ENCODE measurements at regions not wholly inside any gene's neighbourhood (a gene's known extent, or its start where the extent isn't known, plus 50 kb on each side); places are given as distances from the start of the nearest gene placed in this dataset.

DNA sequence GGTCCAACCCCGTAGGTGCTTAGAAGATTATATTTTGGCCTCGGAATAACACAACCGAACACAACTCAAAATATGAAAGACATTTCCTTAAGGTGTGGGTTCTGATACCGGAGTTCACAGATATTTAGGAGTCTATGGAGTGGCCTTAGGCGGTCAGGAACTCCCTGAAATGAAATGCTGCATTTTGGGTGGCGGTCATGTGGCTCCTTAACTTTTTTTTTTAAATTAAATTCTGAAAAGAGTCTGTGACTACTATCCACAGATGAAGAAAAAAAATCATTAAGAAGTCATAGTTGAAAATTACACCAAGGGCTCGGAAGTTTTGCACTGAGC, 290.9 kb upstream of the NFE2L3 start:
- Histone ChIP-seq H3K4me3 (ENCODE audit: low read depth in 1 of 2, low read length in 2 of 2) (no peak overlapping the region), H3K27ac (ENCODE audit: low read depth in 2 of 2, low read length in 1 of 2) (no peak overlapping the region), H3K9me3 (ENCODE audit: control insufficient read depth in 2 of 2, insufficient read depth in 1 of 2, low read depth in 1 of 2, low read length in 1 of 2) (peaks cover 0 to 16% of the 10 kb centered on the region in 2 donors), H3K4me1 (ENCODE audit: control insufficient read depth in 2 of 2, insufficient read depth in 2 of 2, low read length in 1 of 2) (peaks cover 0 to 2% of the 10 kb centered on the region in 2 donors), H3K36me3 (ENCODE audit: control insufficient read depth in 2 of 2, insufficient read depth in 2 of 2, low read length in 1 of 2) (no peaks in the 10 kb centered on the region), H3K27me3 (ENCODE audit: control insufficient read depth in 1 of 2, insufficient read depth in 2 of 2, low read length in 2 of 2) (peaks cover 11 to 56% of the 10 kb centered on the region in 2 donors)
- 17 to 28% methylated on average over 7 of the region's 7 CpGs for WGBS, 2 donors

DNA sequence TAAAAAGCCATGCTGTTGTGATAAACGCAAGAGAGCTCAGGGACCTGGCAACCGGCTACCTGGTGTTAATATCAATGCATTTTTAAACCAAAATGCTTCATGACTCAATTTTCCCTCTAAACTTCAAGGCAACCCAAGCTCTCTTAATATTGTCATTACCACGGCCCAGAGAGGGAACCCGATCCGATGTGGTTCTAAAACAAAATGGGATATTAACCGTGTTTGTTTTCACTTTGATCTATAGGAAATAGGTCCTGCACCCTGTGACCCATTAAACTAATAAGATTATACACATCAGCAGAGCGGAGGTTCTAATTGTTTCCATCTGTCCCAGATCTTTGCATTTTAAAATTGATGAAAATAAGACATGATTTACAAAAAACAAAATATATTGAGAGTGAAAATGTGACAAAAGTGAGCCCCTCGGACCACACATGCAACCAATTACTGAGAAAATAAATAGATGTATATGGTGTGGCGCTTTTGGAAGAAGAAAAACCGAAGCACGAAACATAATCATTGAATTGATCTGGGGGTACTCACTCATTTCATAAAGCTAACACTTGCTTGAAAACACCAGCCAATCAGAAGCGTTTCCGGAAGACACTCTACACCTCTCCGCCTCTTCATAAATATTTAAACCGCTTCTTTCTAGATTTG, 290.3 kb upstream of the NFE2L3 start:
- H3K27me3 ChIP-seq (ENCODE audit: control insufficient read depth in 1 of 2, insufficient read depth in 2 of 2, low read length in 2 of 2) = peaks cover 11 to 53% of the 10 kb centered on the region in 2 donors
- H3K4me3 ChIP-seq (ENCODE audit: low read depth in 1 of 2, low read length in 2 of 2) = no peak overlapping the region
- WGBS, 2 donors = 11 to 12% methylated on average over 15 of the region's 15 CpGs
- no peak overlapping the region for H3K27ac ChIP-seq (ENCODE audit: low read depth in 2 of 2, low read length in 1 of 2)
- H3K9me3 ChIP-seq (ENCODE audit: control insufficient read depth in 2 of 2, insufficient read depth in 1 of 2, low read depth in 1 of 2, low read length in 1 of 2) = peaks cover 0 to 16% of the 10 kb centered on the region in 2 donors
- peaks cover 0 to 2% of the 10 kb centered on the region in 2 donors for H3K4me1 ChIP-seq (ENCODE audit: control insufficient read depth in 2 of 2, insufficient read depth in 2 of 2, low read length in 1 of 2)
- H3K36me3 ChIP-seq (ENCODE audit: control insufficient read depth in 2 of 2, insufficient read depth in 2 of 2, low read length in 1 of 2) = no peaks in the 10 kb centered on the region

DNA sequence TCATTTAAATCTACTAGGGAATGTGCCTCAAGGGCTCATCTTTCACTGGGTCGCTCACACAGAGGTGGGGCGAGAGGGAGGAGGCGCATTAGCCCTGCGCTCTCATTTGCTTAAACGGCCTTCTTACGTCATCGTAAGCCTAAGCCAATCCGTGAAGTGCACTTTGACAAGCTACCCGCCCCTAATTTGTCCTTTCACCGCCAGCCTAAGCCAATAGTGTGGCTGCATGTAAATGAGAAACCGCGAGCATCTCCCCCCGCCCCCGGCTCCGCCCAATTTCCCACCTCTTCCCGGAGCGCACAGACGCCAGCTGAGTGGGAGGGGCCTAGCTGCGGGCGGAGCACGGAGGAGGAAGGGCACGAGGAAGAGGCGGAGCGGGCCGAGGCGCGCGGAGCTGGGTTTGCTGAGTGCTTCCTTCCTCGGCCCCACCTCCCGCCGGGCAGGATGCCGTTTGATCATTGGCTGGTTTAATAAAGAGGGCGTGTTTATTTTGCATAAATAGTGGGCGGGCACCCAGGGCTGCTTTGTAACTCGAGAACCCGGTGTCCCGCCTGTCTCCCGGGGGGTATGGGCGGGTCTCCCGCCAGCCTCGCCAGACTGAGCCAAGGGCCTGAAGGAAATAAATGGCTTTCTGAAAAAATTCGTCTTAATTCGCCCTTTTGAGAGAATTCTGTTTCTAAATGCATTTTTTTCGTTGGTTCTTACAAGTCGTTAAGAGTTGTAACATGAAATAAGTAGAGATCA, 289.6 kb upstream of the NFE2L3 start:
- 3 to 4% methylated on average over 45 of the region's 45 CpGs for whole genome bisulfite sequencing, 2 donors
- Histone ChIP-seq H3K9me3 (ENCODE audit: control insufficient read depth in 2 of 2, insufficient read depth in 1 of 2, low read depth in 1 of 2, low read length in 1 of 2) (peaks cover 0 to 14% of the 10 kb centered on the region in 2 donors), H3K36me3 (ENCODE audit: control insufficient read depth in 2 of 2, insufficient read depth in 2 of 2, low read length in 1 of 2) (no peaks in the 10 kb centered on the region), H3K4me1 (ENCODE audit: control insufficient read depth in 2 of 2, insufficient read depth in 2 of 2, low read length in 1 of 2) (peaks cover 0 to 2% of the 10 kb centered on the region in 2 donors), H3K27me3 (ENCODE audit: control insufficient read depth in 1 of 2, insufficient read depth in 2 of 2, low read length in 2 of 2) (peaks cover 11 to 47% of the 10 kb centered on the region in 2 donors), H3K4me3 (ENCODE audit: low read depth in 1 of 2, low read length in 2 of 2) (peak overlapping the region in 1 of 2 donors; percentile 12), H3K27ac (ENCODE audit: low read depth in 2 of 2, low read length in 1 of 2) (no peak overlapping the region)

DNA sequence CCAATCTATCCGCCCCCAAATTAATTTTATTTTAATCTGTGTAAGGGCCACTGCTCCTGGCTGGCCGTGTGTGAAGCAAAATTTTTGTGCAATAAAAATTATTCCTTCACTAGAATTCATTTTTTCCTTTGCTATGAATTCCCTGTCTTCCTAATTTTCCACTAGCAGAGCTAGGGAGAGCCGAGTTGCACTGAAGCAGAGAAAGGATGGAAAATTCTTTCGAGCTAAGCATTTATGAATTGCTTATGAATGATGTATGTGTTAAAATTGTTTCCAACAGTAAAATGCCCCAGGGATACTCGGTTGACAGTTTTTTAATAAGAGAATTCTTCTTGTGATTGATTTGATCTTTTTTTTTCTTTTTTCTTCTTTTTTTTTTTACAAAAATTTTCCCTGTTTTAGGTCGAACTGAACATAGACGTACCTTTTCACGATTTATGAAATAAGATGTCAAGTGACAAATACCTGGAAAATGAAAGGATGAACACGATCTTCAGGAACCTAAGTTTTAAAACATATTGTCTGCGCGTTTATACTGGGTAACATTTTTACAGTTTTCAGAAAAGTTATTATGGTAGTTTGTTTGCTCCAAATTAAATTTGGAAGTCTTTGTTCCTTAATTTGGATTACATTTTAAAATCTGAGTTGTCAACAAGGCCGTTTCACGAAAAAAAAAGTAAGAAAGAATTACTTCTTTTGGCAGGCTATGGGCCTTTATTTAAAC, 288.8 kb upstream of the NFE2L3 start:
- WGBS, 2 donors = 12 to 14% methylated on average over 13 of the region's 13 CpGs
- H3K4me1 ChIP-seq (ENCODE audit: control insufficient read depth in 2 of 2, insufficient read depth in 2 of 2, low read length in 1 of 2) = peaks cover 0 to 2% of the 10 kb centered on the region in 2 donors
- peaks cover 0 to 13% of the 10 kb centered on the region in 2 donors for H3K9me3 ChIP-seq (ENCODE audit: control insufficient read depth in 2 of 2, insufficient read depth in 1 of 2, low read depth in 1 of 2, low read length in 1 of 2)
- no peaks in the 10 kb centered on the region for H3K36me3 ChIP-seq (ENCODE audit: control insufficient read depth in 2 of 2, insufficient read depth in 2 of 2, low read length in 1 of 2)
- H3K27ac ChIP-seq (ENCODE audit: low read depth in 2 of 2, low read length in 1 of 2) = no peak overlapping the region
- no peak overlapping the region for H3K4me3 ChIP-seq (ENCODE audit: low read depth in 1 of 2, low read length in 2 of 2)
- peaks cover 5 to 40% of the 10 kb centered on the region in 2 donors for H3K27me3 ChIP-seq (ENCODE audit: control insufficient read depth in 1 of 2, insufficient read depth in 2 of 2, low read length in 2 of 2)

DNA sequence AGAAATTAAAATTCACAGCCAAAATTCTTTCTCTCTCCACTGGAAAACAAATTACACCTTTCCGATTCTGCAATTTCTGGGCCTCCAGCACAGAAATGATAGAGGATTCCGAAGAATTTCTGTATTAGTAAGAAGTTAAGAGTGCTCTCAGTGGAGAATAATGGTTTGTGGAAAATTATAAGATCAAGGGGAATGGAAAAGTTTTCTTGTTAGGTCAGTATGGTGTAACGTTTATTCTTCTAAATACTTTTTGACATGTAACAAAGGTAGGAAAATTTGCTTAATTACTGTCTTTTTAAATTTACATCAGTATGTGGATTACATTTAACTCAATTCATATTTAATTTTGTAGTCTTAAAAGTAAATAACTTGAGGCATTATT, 288.3 kb upstream of the NFE2L3 start:
- Histone ChIP-seq H3K36me3 (ENCODE audit: control insufficient read depth in 2 of 2, insufficient read depth in 2 of 2, low read length in 1 of 2) (no peaks in the 10 kb centered on the region), H3K4me3 (ENCODE audit: low read depth in 1 of 2, low read length in 2 of 2) (no peak overlapping the region), H3K27ac (ENCODE audit: low read depth in 2 of 2, low read length in 1 of 2) (no peak overlapping the region), H3K9me3 (ENCODE audit: control insufficient read depth in 2 of 2, insufficient read depth in 1 of 2, low read depth in 1 of 2, low read length in 1 of 2) (peaks cover 0 to 13% of the 10 kb centered on the region in 2 donors), H3K27me3 (ENCODE audit: control insufficient read depth in 1 of 2, insufficient read depth in 2 of 2, low read length in 2 of 2) (peaks cover 9 to 35% of the 10 kb centered on the region in 2 donors), H3K4me1 (ENCODE audit: control insufficient read depth in 2 of 2, insufficient read depth in 2 of 2, low read length in 1 of 2) (peaks cover 0 to 2% of the 10 kb centered on the region in 2 donors)
- WGBS, 2 donors = 15 to 21% methylated on average over 3 of the region's 3 CpGs

GRCh38 chr7:25864511-25864910, 287.5 kb upstream of the NFE2L3 start:
- Histone ChIP-seq H3K27ac (ENCODE audit: low read depth in 2 of 2, low read length in 1 of 2) (no peak overlapping the region), H3K4me1 (ENCODE audit: control insufficient read depth in 2 of 2, insufficient read depth in 2 of 2, low read length in 1 of 2) (peaks cover 0 to 2% of the 10 kb centered on the region in 2 donors), H3K9me3 (ENCODE audit: control insufficient read depth in 2 of 2, insufficient read depth in 1 of 2, low read depth in 1 of 2, low read length in 1 of 2) (peaks cover 0 to 10% of the 10 kb centered on the region in 2 donors), H3K27me3 (ENCODE audit: control insufficient read depth in 1 of 2, insufficient read depth in 2 of 2, low read length in 2 of 2) (peaks cover 5 to 27% of the 10 kb centered on the region in 2 donors), H3K4me3 (ENCODE audit: low read depth in 1 of 2, low read length in 2 of 2) (no peak overlapping the region), H3K36me3 (ENCODE audit: control insufficient read depth in 2 of 2, insufficient read depth in 2 of 2, low read length in 1 of 2) (no peaks in the 10 kb centered on the region)
- 46 to 56% methylated on average over 1 of the region's 1 CpG for WGBS, 2 donors

DNA sequence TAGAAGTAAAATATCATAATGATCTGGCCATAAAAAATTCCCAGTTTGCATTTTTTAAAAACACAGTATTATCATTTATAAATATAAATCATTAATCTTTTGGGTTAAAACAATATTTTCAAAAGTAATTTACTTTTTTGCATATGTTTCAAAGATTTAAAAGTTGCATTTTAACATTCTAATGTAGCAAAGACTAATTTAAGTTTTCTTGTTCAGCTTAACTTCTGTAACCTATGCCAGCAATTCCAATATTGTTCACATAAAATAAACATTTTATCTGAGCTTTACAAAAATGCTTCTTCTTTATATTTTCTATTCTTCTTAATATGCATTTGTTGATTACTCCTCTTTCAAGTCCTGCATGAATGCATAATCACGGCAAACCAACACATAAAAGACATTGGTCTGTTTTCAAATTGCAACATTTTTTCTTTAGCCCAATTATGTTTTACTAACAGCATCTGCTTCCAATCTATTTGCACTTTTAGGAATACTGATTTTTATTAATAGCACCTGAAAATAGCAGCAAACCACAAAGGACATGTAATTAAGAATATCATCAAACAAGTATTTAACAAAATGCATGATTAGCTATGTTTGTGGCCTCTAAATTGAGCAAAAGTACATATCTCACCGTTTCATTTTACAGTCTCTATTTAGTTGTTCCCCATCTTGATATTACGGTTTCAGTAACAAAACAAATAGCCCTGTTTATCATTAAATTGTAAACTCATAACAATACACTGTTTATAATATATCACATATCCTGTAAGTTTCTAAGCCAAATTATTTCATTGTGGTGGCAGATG, 286.9 kb upstream of the NFE2L3 start:
- Histone ChIP-seq H3K27ac (ENCODE audit: low read depth in 2 of 2, low read length in 1 of 2) (no peak overlapping the region), H3K9me3 (ENCODE audit: control insufficient read depth in 2 of 2, insufficient read depth in 1 of 2, low read depth in 1 of 2, low read length in 1 of 2) (peaks cover 0 to 10% of the 10 kb centered on the region in 2 donors), H3K36me3 (ENCODE audit: control insufficient read depth in 2 of 2, insufficient read depth in 2 of 2, low read length in 1 of 2) (no peaks in the 10 kb centered on the region), H3K27me3 (ENCODE audit: control insufficient read depth in 1 of 2, insufficient read depth in 2 of 2, low read length in 2 of 2) (peaks cover 4 to 24% of the 10 kb centered on the region in 2 donors), H3K4me1 (ENCODE audit: control insufficient read depth in 2 of 2, insufficient read depth in 2 of 2, low read length in 1 of 2) (peaks cover 0 to 2% of the 10 kb centered on the region in 2 donors), H3K4me3 (ENCODE audit: low read depth in 1 of 2, low read length in 2 of 2) (no peak overlapping the region)
- 27 to 32% methylated on average over 3 of the region's 3 CpGs for WGBS, 2 donors

DNA sequence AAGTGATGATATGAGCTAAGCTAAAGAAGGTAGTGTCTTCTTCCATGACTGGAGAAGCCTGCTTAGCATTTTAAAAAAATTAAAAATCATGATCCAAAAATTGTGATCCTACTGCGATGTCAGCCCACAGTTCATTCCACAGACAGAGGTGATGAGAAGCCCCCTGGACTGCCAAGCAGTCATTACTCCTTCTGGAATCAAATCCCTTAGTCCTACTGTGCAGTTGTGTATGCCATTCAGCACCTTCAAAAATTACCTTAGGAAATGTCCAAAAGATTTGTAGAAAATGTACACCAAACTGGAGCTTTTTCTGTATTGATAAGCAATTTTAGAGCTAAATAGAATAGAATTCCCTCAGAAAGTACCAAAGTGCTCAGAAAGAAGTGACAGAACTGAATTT, 283.5 kb upstream of the NFE2L3 start:
- 93 to 97% methylated on average over 1 of the region's 1 CpG for WGBS, 2 donors
- H3K9me3 ChIP-seq (ENCODE audit: control insufficient read depth in 2 of 2, insufficient read depth in 1 of 2, low read depth in 1 of 2, low read length in 1 of 2) = no peaks in the 10 kb centered on the region
- H3K4me3 ChIP-seq (ENCODE audit: low read depth in 1 of 2, low read length in 2 of 2) = no peak overlapping the region
- H3K27me3 ChIP-seq (ENCODE audit: control insufficient read depth in 1 of 2, insufficient read depth in 2 of 2, low read length in 2 of 2) = peaks cover 3 to 9% of the 10 kb centered on the region in 2 donors
- H3K27ac ChIP-seq (ENCODE audit: low read depth in 2 of 2, low read length in 1 of 2) = no peak overlapping the region
- no peaks in the 10 kb centered on the region for H3K36me3 ChIP-seq (ENCODE audit: control insufficient read depth in 2 of 2, insufficient read depth in 2 of 2, low read length in 1 of 2)
- H3K4me1 ChIP-seq (ENCODE audit: control insufficient read depth in 2 of 2, insufficient read depth in 2 of 2, low read length in 1 of 2) = no peaks in the 10 kb centered on the region

DNA sequence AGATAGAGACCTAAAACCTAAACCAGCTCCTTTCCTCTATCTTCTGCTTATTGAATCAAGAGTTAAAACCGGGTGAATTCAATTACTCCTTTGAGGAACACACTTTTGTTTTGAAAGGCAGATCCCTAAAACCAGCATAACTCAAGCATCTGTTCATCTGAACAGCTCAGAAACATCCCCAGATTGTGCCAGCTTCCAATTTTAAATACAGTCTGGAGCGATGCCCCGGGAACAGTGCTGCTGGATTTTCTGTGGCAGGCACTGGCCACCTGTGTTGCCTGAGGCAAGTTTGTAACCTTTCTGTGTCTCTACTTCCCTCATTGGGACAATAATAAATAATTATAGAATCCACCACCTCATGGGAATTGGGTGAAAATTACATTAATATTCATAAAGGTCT, 281.4 kb upstream of the NFE2L3 start:
- peaks cover 5 to 14% of the 10 kb centered on the region in 2 donors for H3K27me3 ChIP-seq (ENCODE audit: control insufficient read depth in 1 of 2, insufficient read depth in 2 of 2, low read length in 2 of 2)
- H3K9me3 ChIP-seq (ENCODE audit: control insufficient read depth in 2 of 2, insufficient read depth in 1 of 2, low read depth in 1 of 2, low read length in 1 of 2) = no peaks in the 10 kb centered on the region
- no peak overlapping the region for H3K4me3 ChIP-seq (ENCODE audit: low read depth in 1 of 2, low read length in 2 of 2)
- no peaks in the 10 kb centered on the region for H3K36me3 ChIP-seq (ENCODE audit: control insufficient read depth in 2 of 2, insufficient read depth in 2 of 2, low read length in 1 of 2)
- H3K27ac ChIP-seq (ENCODE audit: low read depth in 2 of 2, low read length in 1 of 2) = no peak overlapping the region
- WGBS, 2 donors = 70 to 82% methylated on average over 3 of the region's 3 CpGs
- no peaks in the 10 kb centered on the region for H3K4me1 ChIP-seq (ENCODE audit: control insufficient read depth in 2 of 2, insufficient read depth in 2 of 2, low read length in 1 of 2)

Data from esophagus (tissue), 2 donors.